NT2/D1 (cell line): ENCODE measurements at regions not wholly inside any gene's neighbourhood (a gene's known extent, or its start where the extent isn't known, plus 50 kb on each side); places are given as distances from the start of the nearest gene placed in this dataset.

ENCODE experiments used
- YY1 ChIP-seq: IDR thresholded peaks from 2 replicates; pipeline ENCODE4 v1.6.1; 2011; ENCODE audit not compliant: insufficient read length, insufficient read depth
- ZNF274 ChIP-seq: IDR thresholded peaks from 2 replicates; pipeline ENCODE4 v1.6.1; 2011; ENCODE audit warnings: mild to moderate bottlenecking, low read depth, low read length

- TF ChIP-seq YY1 (no peak), ZNF274 (no peak)
Measured at GRCh38 chr2:153623020-153623419, 144.5 kb upstream of the RPRM start.
